GM12878 (cell line): ENCODE measurements at regions not wholly inside any gene's neighbourhood (a gene's known extent, or its start where the extent isn't known, plus 50 kb on each side); places are given as distances from the start of the nearest gene placed in this dataset.

Experiments
- ATAC-seq: fragments of 200-7000 bp; cut with Tn5 transposase; 3 replicates; pipeline ENCODE4 v1.9.1; 2020; ENCODE audit warnings: mild to moderate bottlenecking, moderate library complexity
- BruUV-seq: library from RNA; stranded (reverse); fragments of 400-500 nt; replicated peaks from 2 replicates; lab custom pipeline; 2021; lab: Mats Ljungman, UMichigan
- CTCF ChIA-PET: fragments of 300-600 bp; sonication (Branson Sonifier 250); formaldehyde crosslinking; extraction: SDS; loops from one replicate; lab custom pipeline; 2021; ENCODE audit warnings: inconsistent platforms; lab: Yijun Ruan, JAX
- POLR2A ChIA-PET: fragments of 350-600 bp; formaldehyde crosslinking; extraction: SDS; loops from one replicate; lab custom pipeline; 2021; ENCODE audit warnings: inconsistent platforms; lab: Charles Lee
- RAD21 ChIA-PET: fragments of 300-600 bp; sonication (Branson Sonifier 250); formaldehyde crosslinking; loops from one replicate; lab custom pipeline; 2023; ENCODE audit warnings: antibody characterized with exemption; ENCODE audit not compliant: unreplicated experiment; lab: Charles Lee
- SMC1A ChIA-PET: fragments of 300-600 bp; sonication (Branson Sonifier 250); formaldehyde crosslinking; loops from one replicate; lab custom pipeline; 2023; ENCODE audit not compliant: unreplicated experiment, uncharacterized antibody; lab: Charles Lee
- DNase-seq: peaks from one replicate; pipeline ENCODE4 v3.0.0-alpha.2; 2011; ENCODE audit warnings: low read depth, low spot score
- FAIRE-seq: peaks from 3 replicates; lab custom pipeline; 2011; peaks lifted over from hg19 to GRCh38; lab: Jason Lieb, UNC
- H2AFZ ChIP-seq: 2 replicates; pipeline ENCODE4 v1.6.0; 2011; ENCODE audit warnings: low read depth, low read length, control low read depth; ENCODE audit not compliant: control insufficient read depth
- H3K27ac ChIP-seq: 2 replicates; pipeline ENCODE4 v1.5.1; 2011; ENCODE audit warnings: control low read depth; ENCODE audit not compliant: control insufficient read depth, insufficient read depth
- H3K27me3 ChIP-seq, 2 experiments: replicated peaks in 1 of 2; 2 replicates each; pipeline versions ENCODE4 v1.6.0 to v1.6.1; 2011; ENCODE audit warnings: low read length in 1 of 2; ENCODE audit not compliant: control insufficient read depth in 2 of 2, insufficient read depth in 2 of 2
- H3K36me3 ChIP-seq, 2 experiments: 2 replicates each; pipeline ENCODE4 v1.5.1; 2011; ENCODE audit warnings: low read length in 1 of 2; ENCODE audit not compliant: control insufficient read depth in 2 of 2, insufficient read depth in 2 of 2
- H3K4me1 ChIP-seq: 2 replicates; pipeline ENCODE4 v1.6.1; 2011; ENCODE audit warnings: mild to moderate bottlenecking, low read length, moderate library complexity, mixed read lengths; ENCODE audit not compliant: control insufficient read depth, insufficient read depth
- H3K4me2 ChIP-seq: 2 replicates; pipeline ENCODE4 v1.6.0; 2011; ENCODE audit warnings: control low read depth; ENCODE audit not compliant: control insufficient read depth, insufficient read depth
- H3K4me3 ChIP-seq: fragments of 200-600 bp; sonication (generic); 2 replicates; pipeline ENCODE4 v1.5.1; 2016
- H3K79me2 ChIP-seq: 2 replicates; pipeline ENCODE4 v1.6.0; 2011; ENCODE audit warnings: low read length; ENCODE audit not compliant: control insufficient read depth, insufficient read depth
- H3K9ac ChIP-seq: 2 replicates; pipeline ENCODE4 v1.8.0; 2011; ENCODE audit warnings: low read length, control low read depth, mixed read lengths; ENCODE audit not compliant: control insufficient read depth, insufficient read depth
- H3K9me3 ChIP-seq: replicated peaks from 3 replicates; pipeline ENCODE4 v1.5.1; 2011; ENCODE audit warnings: mild to moderate bottlenecking, low read length; ENCODE audit not compliant: control insufficient read depth, insufficient read depth
- H4K20me1 ChIP-seq: 2 replicates; pipeline ENCODE4 v1.6.0; 2011; ENCODE audit not compliant: control insufficient read depth, insufficient read depth
- CHD1 ChIP-seq: IDR thresholded peaks from 2 replicates; pipeline ENCODE4 v1.6.1; 2012; ENCODE audit warnings: low read depth, low read length, improper control_type of control experiment
- EED ChIP-seq: sonication (generic); IDR thresholded peaks from 2 replicates; pipeline ENCODE4 v1.6.1; 2016; ENCODE audit warnings: antibody characterized with exemption, low read depth
- FOS ChIP-seq: IDR thresholded peaks from 3 replicates; pipeline ENCODE4 v1.6.1; 2011; ENCODE audit warnings: borderline replicate concordance; ENCODE audit not compliant: insufficient read length; ENCODE audit errors: extremely low read depth
- HDGF ChIP-seq: fragments of 450-650 bp; IDR thresholded peaks from 2 replicates; pipeline ENCODE4 v1.6.1; 2016; ENCODE audit warnings: antibody characterized with exemption
- LARP7 ChIP-seq: fragments of 450-650 bp; IDR thresholded peaks from 2 replicates; pipeline ENCODE4 v1.6.1; 2017; ENCODE audit warnings: mild to moderate bottlenecking
- NFYA ChIP-seq: IDR thresholded peaks from 2 replicates; pipeline ENCODE4 v1.6.1; 2011; ENCODE audit warnings: low read depth, mild to moderate bottlenecking, low read length, improper control_type of control experiment, borderline replicate concordance
- TBL1XR1 ChIP-seq: IDR thresholded peaks from 2 replicates; pipeline ENCODE4 v1.6.1; 2012; ENCODE audit warnings: low read depth, low read length, improper control_type of control experiment
- TCF12 ChIP-seq: IDR thresholded peaks from 2 replicates; pipeline ENCODE4 v1.6.1; 2011; ENCODE audit warnings: low read depth, mild to moderate bottlenecking, low read length
- WRNIP1 ChIP-seq: IDR thresholded peaks from 2 replicates; pipeline ENCODE4 v1.6.1; 2011; ENCODE audit warnings: low read depth, low read length, improper control_type of control experiment, borderline replicate concordance
- ZNF24 ChIP-seq: fragments of 450-650 bp; IDR thresholded peaks from 2 replicates; pipeline ENCODE4 v1.6.1; 2017; ENCODE audit warnings: antibody characterized with exemption, mild to moderate bottlenecking
- ZNF384 ChIP-seq: IDR thresholded peaks from 2 replicates; pipeline ENCODE4 v1.6.1; 2012; ENCODE audit warnings: low read depth, mild to moderate bottlenecking, low read length, improper control_type of control experiment, borderline replicate concordance
- WGBS: methylation state at CpG from one replicate; pipeline ENCODE4 v1.1.6; 2016; ENCODE audit warnings: low lambda C conversion rate; ENCODE audit not compliant: insufficient replicate concordance, insufficient coverage; ENCODE audit errors: missing lambda C conversion rate; 5-methylcytosine and 5-hydroxymethylcytosine counted together
- in situ Hi-C: fragments of 300-500 bp; cut with MboI; formaldehyde crosslinking; loops from 9 replicates; pipeline ENCODE4 v1.14.3; 2018; ENCODE audit warnings: mixed read lengths
- intact Hi-C: fragments of 100-400 bp; cut with micrococcal nuclease; formaldehyde crosslinking; loops from one replicate; pipeline ENCODE4 v1.14.2; 2022; ENCODE audit not compliant: unreplicated experiment
- TF ChIP-seq, protein P1 (sequence below): fragments of 450-650 bp; IDR thresholded peaks from 2 replicates; pipeline ENCODE4 v1.6.1; 2017; ENCODE audit warnings: mild to moderate bottlenecking, moderate library complexity
- TF ChIP-seq, protein P2 (sequence below): fragments of 150-350 bp; IDR thresholded peaks from 2 replicates; pipeline ENCODE4 v1.6.1; 2016; ENCODE audit warnings: low read depth, low read length
- TF ChIP-seq, protein P3 (sequence below): IDR thresholded peaks from 2 replicates; pipeline ENCODE4 v1.6.1; 2011; ENCODE audit warnings: borderline replicate concordance, low read depth, mild to moderate bottlenecking, moderate library complexity, low read length; ENCODE audit not compliant: insufficient read depth, poor library complexity, severe bottlenecking

DNA sequence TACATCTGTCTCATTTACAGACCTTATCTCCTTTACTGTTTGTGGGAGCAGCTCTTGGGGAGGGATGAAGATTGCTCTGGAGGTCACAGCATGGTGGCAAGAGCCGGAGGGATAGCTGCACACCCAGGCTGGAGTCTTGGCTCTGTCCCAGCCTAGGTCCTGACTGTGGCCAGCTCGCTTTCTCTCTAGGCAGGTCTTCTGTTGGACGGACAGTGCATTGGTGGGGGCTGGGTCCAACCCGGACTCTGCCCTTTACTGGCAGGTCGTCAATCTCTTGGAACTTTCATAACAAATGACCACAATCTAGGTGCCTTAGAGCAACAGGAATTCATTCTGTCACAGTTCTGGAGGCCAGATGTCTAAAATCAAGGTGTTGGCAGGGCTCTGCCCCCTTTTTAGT, 319.8 kb upstream of the C1orf174 start (continued):
- TF ChIP-seq, protein P1, sequence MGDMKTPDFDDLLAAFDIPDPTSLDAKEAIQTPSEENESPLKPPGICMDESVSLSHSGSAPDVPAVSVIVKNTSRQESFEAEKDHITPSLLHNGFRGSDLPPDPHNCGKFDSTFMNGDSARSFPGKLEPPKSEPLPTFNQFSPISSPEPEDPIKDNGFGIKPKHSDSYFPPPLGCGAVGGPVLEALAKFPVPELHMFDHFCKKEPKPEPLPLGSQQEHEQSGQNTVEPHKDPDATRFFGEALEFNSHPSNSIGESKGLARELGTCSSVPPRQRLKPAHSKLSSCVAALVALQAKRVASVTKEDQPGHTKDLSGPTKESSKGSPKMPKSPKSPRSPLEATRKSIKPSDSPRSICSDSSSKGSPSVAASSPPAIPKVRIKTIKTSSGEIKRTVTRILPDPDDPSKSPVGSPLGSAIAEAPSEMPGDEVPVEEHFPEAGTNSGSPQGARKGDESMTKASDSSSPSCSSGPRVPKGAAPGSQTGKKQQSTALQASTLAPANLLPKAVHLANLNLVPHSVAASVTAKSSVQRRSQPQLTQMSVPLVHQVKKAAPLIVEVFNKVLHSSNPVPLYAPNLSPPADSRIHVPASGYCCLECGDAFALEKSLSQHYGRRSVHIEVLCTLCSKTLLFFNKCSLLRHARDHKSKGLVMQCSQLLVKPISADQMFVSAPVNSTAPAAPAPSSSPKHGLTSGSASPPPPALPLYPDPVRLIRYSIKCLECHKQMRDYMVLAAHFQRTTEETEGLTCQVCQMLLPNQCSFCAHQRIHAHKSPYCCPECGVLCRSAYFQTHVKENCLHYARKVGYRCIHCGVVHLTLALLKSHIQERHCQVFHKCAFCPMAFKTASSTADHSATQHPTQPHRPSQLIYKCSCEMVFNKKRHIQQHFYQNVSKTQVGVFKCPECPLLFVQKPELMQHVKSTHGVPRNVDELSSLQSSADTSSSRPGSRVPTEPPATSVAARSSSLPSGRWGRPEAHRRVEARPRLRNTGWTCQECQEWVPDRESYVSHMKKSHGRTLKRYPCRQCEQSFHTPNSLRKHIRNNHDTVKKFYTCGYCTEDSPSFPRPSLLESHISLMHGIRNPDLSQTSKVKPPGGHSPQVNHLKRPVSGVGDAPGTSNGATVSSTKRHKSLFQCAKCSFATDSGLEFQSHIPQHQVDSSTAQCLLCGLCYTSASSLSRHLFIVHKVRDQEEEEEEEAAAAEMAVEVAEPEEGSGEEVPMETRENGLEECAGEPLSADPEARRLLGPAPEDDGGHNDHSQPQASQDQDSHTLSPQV = no peak
- TF ChIP-seq TCF12 = no peak
- TF ChIP-seq ZNF384 = no peak

DNA sequence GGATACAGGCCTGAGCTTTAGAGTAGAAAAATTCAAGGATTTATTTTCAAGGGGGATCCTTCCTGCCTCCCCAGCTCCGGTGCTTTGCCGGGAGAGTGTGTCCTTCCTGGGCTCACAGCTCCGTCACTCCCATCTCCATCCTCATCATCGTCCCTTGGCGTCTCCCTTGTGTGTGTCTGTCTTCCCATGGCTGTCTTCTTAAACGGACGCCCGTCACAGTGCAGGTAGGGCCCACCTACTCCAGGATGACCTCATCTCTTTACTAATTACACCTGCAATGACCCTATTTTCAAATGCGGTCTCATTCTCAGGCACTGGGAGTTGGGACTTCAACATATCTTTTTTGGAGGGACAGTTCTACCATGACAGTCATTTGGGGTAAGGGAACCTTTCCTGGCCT, 320.3 kb upstream of the C1orf174 start:
- ChIA-PET SMC1A (no interaction called here), RAD21 (no interaction called here)
- intact Hi-C loops (no loop called here), in situ Hi-C loops (loop anchor here (25.0 kb wide), 1 partner anchor 1533 kb away; no protein-coding TSS in a partner anchor)
- FAIRE-seq = no peak
- Histone ChIP-seq H3K27me3 (no peaks in the 10 kb centered on the region), H3K9ac (no peak overlapping the region)
- TF ChIP-seq HDGF (no peak), ZNF24 (no peak), FOS (no peak), LARP7 (no peak), NFYA (no peak), TBL1XR1 (no peak), WRNIP1 (no peak), CHD1 (no peak), ZNF384 (no peak), EED (no peak)
- TF ChIP-seq, protein P2, sequence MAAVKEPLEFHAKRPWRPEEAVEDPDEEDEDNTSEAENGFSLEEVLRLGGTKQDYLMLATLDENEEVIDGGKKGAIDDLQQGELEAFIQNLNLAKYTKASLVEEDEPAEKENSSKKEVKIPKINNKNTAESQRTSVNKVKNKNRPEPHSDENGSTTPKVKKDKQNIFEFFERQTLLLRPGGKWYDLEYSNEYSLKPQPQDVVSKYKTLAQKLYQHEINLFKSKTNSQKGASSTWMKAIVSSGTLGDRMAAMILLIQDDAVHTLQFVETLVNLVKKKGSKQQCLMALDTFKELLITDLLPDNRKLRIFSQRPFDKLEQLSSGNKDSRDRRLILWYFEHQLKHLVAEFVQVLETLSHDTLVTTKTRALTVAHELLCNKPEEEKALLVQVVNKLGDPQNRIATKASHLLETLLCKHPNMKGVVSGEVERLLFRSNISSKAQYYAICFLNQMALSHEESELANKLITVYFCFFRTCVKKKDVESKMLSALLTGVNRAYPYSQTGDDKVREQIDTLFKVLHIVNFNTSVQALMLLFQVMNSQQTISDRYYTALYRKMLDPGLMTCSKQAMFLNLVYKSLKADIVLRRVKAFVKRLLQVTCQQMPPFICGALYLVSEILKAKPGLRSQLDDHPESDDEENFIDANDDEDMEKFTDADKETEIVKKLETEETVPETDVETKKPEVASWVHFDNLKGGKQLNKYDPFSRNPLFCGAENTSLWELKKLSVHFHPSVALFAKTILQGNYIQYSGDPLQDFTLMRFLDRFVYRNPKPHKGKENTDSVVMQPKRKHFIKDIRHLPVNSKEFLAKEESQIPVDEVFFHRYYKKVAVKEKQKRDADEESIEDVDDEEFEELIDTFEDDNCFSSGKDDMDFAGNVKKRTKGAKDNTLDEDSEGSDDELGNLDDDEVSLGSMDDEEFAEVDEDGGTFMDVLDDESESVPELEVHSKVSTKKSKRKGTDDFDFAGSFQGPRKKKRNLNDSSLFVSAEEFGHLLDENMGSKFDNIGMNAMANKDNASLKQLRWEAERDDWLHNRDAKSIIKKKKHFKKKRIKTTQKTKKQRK = no peak
- TF ChIP-seq, protein P3, sequence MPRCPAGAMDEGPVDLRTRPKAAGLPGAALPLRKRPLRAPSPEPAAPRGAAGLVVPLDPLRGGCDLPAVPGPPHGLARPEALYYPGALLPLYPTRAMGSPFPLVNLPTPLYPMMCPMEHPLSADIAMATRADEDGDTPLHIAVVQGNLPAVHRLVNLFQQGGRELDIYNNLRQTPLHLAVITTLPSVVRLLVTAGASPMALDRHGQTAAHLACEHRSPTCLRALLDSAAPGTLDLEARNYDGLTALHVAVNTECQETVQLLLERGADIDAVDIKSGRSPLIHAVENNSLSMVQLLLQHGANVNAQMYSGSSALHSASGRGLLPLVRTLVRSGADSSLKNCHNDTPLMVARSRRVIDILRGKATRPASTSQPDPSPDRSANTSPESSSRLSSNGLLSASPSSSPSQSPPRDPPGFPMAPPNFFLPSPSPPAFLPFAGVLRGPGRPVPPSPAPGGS = no peak
- TF ChIP-seq, all 136 proteins: peak for 0
- Histone ChIP-seq H3K79me2 (no peaks in the 10 kb centered on the region), H3K27ac (no peak overlapping the region), H3K36me3 (no peaks in the 10 kb centered on the region), H2AFZ (no peak overlapping the region), H3K4me2 (no peak overlapping the region), H3K4me1 (no peaks in the 10 kb centered on the region), H3K4me3 (no peak overlapping the region), H4K20me1 (no peaks in the 10 kb centered on the region), H3K9me3 (no peaks in the 10 kb centered on the region; the same call in 2 of the 3 replicates)
- ChIA-PET CTCF (no interaction called here), POLR2A (no interaction called here)
- no peak for DNase-seq
- ATAC-seq = no peak
- BruUV-seq = no TSS peak
- WGBS = 23% methylated on average over 9 of the region's 9 CpGs
